ENCODE measurements at regions not wholly inside any gene's neighbourhood (a gene's known extent, or its start where the extent isn't known, plus 50 kb on each side); places are given as distances from the start of the nearest gene placed in this dataset.

GRCh38 chr3:18046131-18046915 is 303.9 kb upstream of the TBC1D5 start:
- no peak for DNase-seq (ENCODE audit: low read depth in 2 of 2)

- no peak for DNase-seq (ENCODE audit: low read depth in 2 of 2)
These were observed 302.8 kb upstream of the TBC1D5 start for GRCh38 chr3:18044971-18045880.

- no peak for DNase-seq (ENCODE audit: low read depth in 2 of 2)
These were observed 301.8 kb upstream of the TBC1D5 start for GRCh38 chr3:18044191-18044590.

- no peak for DNase-seq (ENCODE audit: low read depth in 2 of 2)
These were observed 294.0 kb upstream of the TBC1D5 start for GRCh38 chr3:18036450-18036815.

GRCh38 chr3:18035641-18036449 is 293.4 kb upstream of the TBC1D5 start:
- DNase-seq (ENCODE audit: low read depth in 2 of 2) = no peak

- DNase-seq (ENCODE audit: low read depth in 2 of 2) = no peak
These were observed 291.2 kb upstream of the TBC1D5 start for GRCh38 chr3:18033581-18034108.

GRCh38 chr3:18030371-18030870 is 288.0 kb upstream of the TBC1D5 start:
- DNase-seq (ENCODE audit: low read depth in 2 of 2) = no peak

GRCh38 chr3:18027161-18027939 is 284.9 kb upstream of the TBC1D5 start:
- DNase-seq (ENCODE audit: low read depth in 2 of 2) = no peak

GRCh38 chr3:18024715-18025114 is 282.3 kb upstream of the TBC1D5 start:
- no peak for DNase-seq (ENCODE audit: low read depth in 2 of 2)

GRCh38 chr3:18019161-18019495 is 276.7 kb upstream of the TBC1D5 start:
- DNase-seq (ENCODE audit: low read depth in 2 of 2) = no peak

- no peak for DNase-seq (ENCODE audit: low read depth in 2 of 2)
These were observed 276.2 kb upstream of the TBC1D5 start for GRCh38 chr3:18018491-18019160.

GRCh38 chr3:18016366-18016765 is 273.9 kb upstream of the TBC1D5 start:
- DNase-seq (ENCODE audit: low read depth in 2 of 2) = no peak

- DNase-seq (ENCODE audit: low read depth in 2 of 2) = no peak
These were observed 270.5 kb upstream of the TBC1D5 start for GRCh38 chr3:18012933-18013332.

GRCh38 chr3:18012436-18012835 is 270.0 kb upstream of the TBC1D5 start:
- DNase-seq (ENCODE audit: low read depth in 2 of 2) = no peak

- DNase-seq (ENCODE audit: low read depth in 2 of 2) = no peak
These were observed 269.0 kb upstream of the TBC1D5 start for GRCh38 chr3:18011387-18011786.

- no peak for DNase-seq (ENCODE audit: low read depth in 2 of 2)
These were observed 267.6 kb upstream of the TBC1D5 start for GRCh38 chr3:18010001-18010400.

GRCh38 chr3:18008706-18009368 is 266.4 kb upstream of the TBC1D5 start:
- no peak for DNase-seq (ENCODE audit: low read depth in 2 of 2)

GRCh38 chr3:18007980-18008379 is 265.5 kb upstream of the TBC1D5 start:
- no peak for DNase-seq (ENCODE audit: low read depth in 2 of 2)

- no peak for DNase-seq (ENCODE audit: low read depth in 2 of 2)
These were observed 253.3 kb upstream of the TBC1D5 start for GRCh38 chr3:17995769-17996168.

GRCh38 chr3:17994167-17994566 is 251.7 kb upstream of the TBC1D5 start:
- no peak for DNase-seq (ENCODE audit: low read depth in 2 of 2)
